SK-N-SH treated with all-trans-retinoic acid at 6 μM for 48 hours (cell line): ENCODE measurements at regions not wholly inside any gene's neighbourhood (a gene's known extent, or its start where the extent isn't known, plus 50 kb on each side); places are given as distances from the start of the nearest gene placed in this dataset.

ENCODE experiments used
- ATAC-seq: fragments of 200-7000 bp; cut with Tn5 transposase; 3 replicates; pipeline ENCODE4 v1.9.1; 2020; ENCODE audit warnings: mild to moderate bottlenecking, moderate library complexity
- ARNTL ChIP-seq: fragments of 450-650 bp; formaldehyde crosslinking; IDR thresholded peaks from 2 replicates; pipeline ENCODE4 v1.5.0; 2020; ENCODE audit warnings: low read depth, mild to moderate bottlenecking, moderate library complexity, borderline replicate concordance
- BACH2 ChIP-seq: fragments of 250-450 bp; sonication (Bioruptor Pico); IDR thresholded peaks from 2 replicates; pipeline ENCODE4 v1.9.0; 2021; ENCODE audit warnings: mild to moderate bottlenecking, borderline replicate concordance
- CSDC2 ChIP-seq: fragments of 250-450 bp; sonication (Bioruptor Pico); IDR thresholded peaks from 2 replicates; pipeline ENCODE4 v1.5.0; 2020; ENCODE audit warnings: mild to moderate bottlenecking, moderate library complexity
- CSRNP3 ChIP-seq: fragments of 250-450 bp; sonication (Bioruptor Pico); IDR thresholded peaks from 2 replicates; pipeline ENCODE4 v1.5.1; 2021; ENCODE audit warnings: mild to moderate bottlenecking, moderate library complexity
- ESRRG ChIP-seq: fragments of 250-450 bp; sonication (Bioruptor Pico); IDR thresholded peaks from 2 replicates; pipeline ENCODE4 v1.6.1; 2021; ENCODE audit warnings: mild to moderate bottlenecking
- GLIS3 ChIP-seq: fragments of 250-450 bp; sonication (Bioruptor Pico); IDR thresholded peaks from 2 replicates; pipeline ENCODE4 v1.5.0; 2020; ENCODE audit warnings: mild to moderate bottlenecking, moderate library complexity
- ISL1 ChIP-seq: fragments of 250-450 bp; sonication (Bioruptor Pico); IDR thresholded peaks from 2 replicates; pipeline ENCODE4 v2.1.2; 2022; ENCODE audit warnings: mild to moderate bottlenecking, moderate library complexity
- OSR1 ChIP-seq: fragments of 250-450 bp; sonication (Bioruptor Pico); IDR thresholded peaks from 2 replicates; pipeline ENCODE4 v1.8.0; 2022; ENCODE audit warnings: moderate library complexity, mild to moderate bottlenecking, inconsistent platforms
- PATZ1 ChIP-seq: fragments of 250-450 bp; sonication (Bioruptor Pico); IDR thresholded peaks from 2 replicates; pipeline ENCODE4 v1.8.0; 2020; ENCODE audit warnings: mild to moderate bottlenecking, moderate library complexity, borderline replicate concordance
- POU6F1 ChIP-seq: fragments of 250-450 bp; sonication (Bioruptor Pico); IDR thresholded peaks from 2 replicates; pipeline ENCODE4 v1.8.0; 2021; ENCODE audit warnings: low read depth, mild to moderate bottlenecking, moderate library complexity, borderline replicate concordance
- PPARA ChIP-seq: fragments of 250-450 bp; sonication (Bioruptor Pico); IDR thresholded peaks from 2 replicates; pipeline ENCODE4 v1.5.0; 2020; ENCODE audit warnings: mild to moderate bottlenecking, borderline replicate concordance
- RARB ChIP-seq: fragments of 250-450 bp; sonication (Bioruptor Pico); IDR thresholded peaks from 2 replicates; pipeline ENCODE4 v1.8.0; 2021; ENCODE audit warnings: mild to moderate bottlenecking, moderate library complexity
- SNAI2 ChIP-seq: fragments of 250-450 bp; sonication (Bioruptor Pico); IDR thresholded peaks from 2 replicates; pipeline ENCODE4 v1.5.0; 2020; ENCODE audit warnings: mild to moderate bottlenecking, moderate library complexity
- TCF4 ChIP-seq: fragments of 250-450 bp; sonication (Bioruptor Pico); IDR thresholded peaks from 2 replicates; pipeline ENCODE4 v1.8.0; 2021; ENCODE audit warnings: mild to moderate bottlenecking, moderate library complexity, borderline replicate concordance
- TOX ChIP-seq: fragments of 250-450 bp; sonication (Bioruptor Pico); IDR thresholded peaks from 2 replicates; pipeline ENCODE4 v1.8.0; 2021; ENCODE audit warnings: mild to moderate bottlenecking, moderate library complexity, borderline replicate concordance
- ZC3H10 ChIP-seq: fragments of 250-450 bp; sonication (Bioruptor Pico); IDR thresholded peaks from 2 replicates; pipeline ENCODE4 v1.5.1; 2021; ENCODE audit warnings: mild to moderate bottlenecking, moderate library complexity
- ZFP3 ChIP-seq: fragments of 250-450 bp; sonication (Bioruptor Pico); IDR thresholded peaks from 2 replicates; pipeline ENCODE4 v1.5.0; 2020; ENCODE audit warnings: mild to moderate bottlenecking, moderate library complexity
- ZFP30 ChIP-seq: fragments of 450-650 bp; formaldehyde crosslinking; IDR thresholded peaks from 2 replicates; pipeline ENCODE4 v1.5.0; 2022; ENCODE audit warnings: mild to moderate bottlenecking, moderate library complexity
- ZNF565 ChIP-seq: fragments of 450-650 bp; formaldehyde crosslinking; conservative IDR thresholded peaks from 2 replicates; pipeline ENCODE4 v1.5.0; 2020; ENCODE audit warnings: low read depth, mild to moderate bottlenecking, moderate library complexity
- ZNF70 ChIP-seq: fragments of 450-650 bp; formaldehyde crosslinking; IDR thresholded peaks from 2 replicates; pipeline ENCODE4 v1.5.0; 2020; ENCODE audit warnings: mild to moderate bottlenecking, moderate library complexity
- ZNF8 ChIP-seq: fragments of 450-650 bp; formaldehyde crosslinking; IDR thresholded peaks from 2 replicates; pipeline ENCODE4 v1.5.0; 2020; ENCODE audit warnings: mild to moderate bottlenecking, moderate library complexity
- TF ChIP-seq, protein P1 (sequence below): fragments of 250-450 bp; sonication (Bioruptor Pico); IDR thresholded peaks from 2 replicates; pipeline ENCODE4 v1.5.1; 2020; ENCODE audit warnings: low read depth, mild to moderate bottlenecking, moderate library complexity
- TF ChIP-seq, protein P2 (sequence below): fragments of 250-450 bp; sonication (Bioruptor Pico); IDR thresholded peaks from 2 replicates; pipeline ENCODE4 v1.5.0; 2020; ENCODE audit warnings: mild to moderate bottlenecking, moderate library complexity

DNA sequence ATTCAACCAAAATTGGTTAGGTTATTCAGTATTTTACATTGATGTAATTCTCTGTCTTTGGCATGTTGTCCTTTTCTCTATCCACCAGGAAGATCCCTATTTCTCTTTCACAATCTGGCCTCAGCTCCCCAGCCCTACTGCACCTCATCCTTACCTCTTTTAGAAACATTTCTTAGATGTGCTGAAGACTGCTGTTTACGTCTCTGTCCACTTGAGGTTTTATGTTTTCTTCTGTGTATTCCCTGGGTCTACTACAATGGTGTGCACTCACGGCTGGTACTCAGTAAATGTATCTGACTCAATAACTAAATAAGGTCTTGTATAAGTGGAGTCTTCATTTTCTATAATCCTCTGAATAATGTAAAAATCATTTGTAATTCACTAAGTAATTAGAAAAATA is 822.7 kb downstream of the DTWD2 start (continued):
- TF ChIP-seq, protein P1, sequence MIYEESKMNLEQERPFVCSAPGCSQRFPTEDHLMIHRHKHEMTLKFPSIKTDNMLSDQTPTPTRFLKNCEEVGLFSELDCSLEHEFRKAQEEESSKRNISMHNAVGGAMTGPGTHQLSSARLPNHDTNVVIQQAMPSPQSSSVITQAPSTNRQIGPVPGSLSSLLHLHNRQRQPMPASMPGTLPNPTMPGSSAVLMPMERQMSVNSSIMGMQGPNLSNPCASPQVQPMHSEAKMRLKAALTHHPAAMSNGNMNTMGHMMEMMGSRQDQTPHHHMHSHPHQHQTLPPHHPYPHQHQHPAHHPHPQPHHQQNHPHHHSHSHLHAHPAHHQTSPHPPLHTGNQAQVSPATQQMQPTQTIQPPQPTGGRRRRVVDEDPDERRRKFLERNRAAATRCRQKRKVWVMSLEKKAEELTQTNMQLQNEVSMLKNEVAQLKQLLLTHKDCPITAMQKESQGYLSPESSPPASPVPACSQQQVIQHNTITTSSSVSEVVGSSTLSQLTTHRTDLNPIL (CRISPR knock-in tag) = no peak
- TF ChIP-seq SNAI2 (CRISPR knock-in tag) = no peak
- no peak for TF ChIP-seq GLIS3 (CRISPR knock-in tag)
- TF ChIP-seq ZFP3 = no peak
- TF ChIP-seq CSDC2 (CRISPR knock-in tag) = no peak
- TF ChIP-seq TCF4 (CRISPR knock-in tag) = no peak
- TF ChIP-seq ZFP30 (CRISPR knock-in tag) = no peak
- no peak for TF ChIP-seq ZNF70
- no peak for TF ChIP-seq OSR1 (CRISPR knock-in tag)
- no peak for TF ChIP-seq ZNF565 (CRISPR knock-in tag)
- no peak for TF ChIP-seq ESRRG
- TF ChIP-seq ARNTL = no peak
- no peak for TF ChIP-seq CSRNP3

- TF ChIP-seq SNAI2 (CRISPR knock-in tag) (no peak), OSR1 (CRISPR knock-in tag) (no peak), ISL1 (no peak), TOX (CRISPR knock-in tag) (no peak), ZFP30 (CRISPR knock-in tag) (no peak), PPARA (no peak), BACH2 (CRISPR knock-in tag) (no peak), ESRRG (no peak), TCF4 (CRISPR knock-in tag) (no peak), RARB (CRISPR knock-in tag) (no peak), ZFP3 (no peak), PATZ1 (CRISPR knock-in tag) (no peak), CSDC2 (CRISPR knock-in tag) (no peak), CSRNP3 (no peak), ZC3H10 (CRISPR knock-in tag) (no peak), POU6F1 (no peak), ZNF8 (CRISPR knock-in tag) (no peak), ARNTL (no peak)
- TF ChIP-seq, protein P2, sequence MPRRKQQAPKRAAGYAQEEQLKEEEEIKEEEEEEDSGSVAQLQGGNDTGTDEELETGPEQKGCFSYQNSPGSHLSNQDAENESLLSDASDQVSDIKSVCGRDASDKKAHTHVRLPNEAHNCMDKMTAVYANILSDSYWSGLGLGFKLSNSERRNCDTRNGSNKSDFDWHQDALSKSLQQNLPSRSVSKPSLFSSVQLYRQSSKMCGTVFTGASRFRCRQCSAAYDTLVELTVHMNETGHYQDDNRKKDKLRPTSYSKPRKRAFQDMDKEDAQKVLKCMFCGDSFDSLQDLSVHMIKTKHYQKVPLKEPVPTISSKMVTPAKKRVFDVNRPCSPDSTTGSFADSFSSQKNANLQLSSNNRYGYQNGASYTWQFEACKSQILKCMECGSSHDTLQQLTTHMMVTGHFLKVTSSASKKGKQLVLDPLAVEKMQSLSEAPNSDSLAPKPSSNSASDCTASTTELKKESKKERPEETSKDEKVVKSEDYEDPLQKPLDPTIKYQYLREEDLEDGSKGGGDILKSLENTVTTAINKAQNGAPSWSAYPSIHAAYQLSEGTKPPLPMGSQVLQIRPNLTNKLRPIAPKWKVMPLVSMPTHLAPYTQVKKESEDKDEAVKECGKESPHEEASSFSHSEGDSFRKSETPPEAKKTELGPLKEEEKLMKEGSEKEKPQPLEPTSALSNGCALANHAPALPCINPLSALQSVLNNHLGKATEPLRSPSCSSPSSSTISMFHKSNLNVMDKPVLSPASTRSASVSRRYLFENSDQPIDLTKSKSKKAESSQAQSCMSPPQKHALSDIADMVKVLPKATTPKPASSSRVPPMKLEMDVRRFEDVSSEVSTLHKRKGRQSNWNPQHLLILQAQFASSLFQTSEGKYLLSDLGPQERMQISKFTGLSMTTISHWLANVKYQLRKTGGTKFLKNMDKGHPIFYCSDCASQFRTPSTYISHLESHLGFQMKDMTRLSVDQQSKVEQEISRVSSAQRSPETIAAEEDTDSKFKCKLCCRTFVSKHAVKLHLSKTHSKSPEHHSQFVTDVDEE = no peak
- TF ChIP-seq, protein P1 (CRISPR knock-in tag) = no peak
- TF ChIP-seq, all 23 proteins: peak for 0
- no peak for ATAC-seq
Measured at GRCh38 chr5:118156181-118156580, 832.2 kb downstream of the DTWD2 start.
